Trophoblast cell (in vitro differentiated cells and primary cell): ENCODE measurements at regions not wholly inside any gene's neighbourhood (a gene's known extent, or its start where the extent isn't known, plus 50 kb on each side); places are given as distances from the start of the nearest gene placed in this dataset.

Source experiments
- DNase-seq, 2 donors: peaks; one replicate each; pipeline ENCODE4 v3.0.0-alpha.2; 2016
- H2AFZ ChIP-seq: 2 replicates; pipeline ENCODE4 v1.6.1; 2013; ENCODE audit warnings: low read length, moderate library complexity, mild to moderate bottlenecking; ENCODE audit not compliant: insufficient read depth, poor library complexity
- H2AK5ac ChIP-seq: 2 replicates; pipeline ENCODE4 v1.6.1; 2013; ENCODE audit warnings: mild to moderate bottlenecking, low read length
- H2BK120ac ChIP-seq: 2 replicates; pipeline ENCODE4 v1.6.1; 2013; ENCODE audit warnings: low read length, mild to moderate bottlenecking, moderate library complexity; ENCODE audit not compliant: insufficient read depth, poor library complexity
- H2BK12ac ChIP-seq: 2 replicates; pipeline ENCODE4 v1.6.1; 2013; ENCODE audit warnings: mild to moderate bottlenecking, low read length, moderate library complexity
- H2BK5ac ChIP-seq: 2 replicates; pipeline ENCODE4 v1.6.1; 2013; ENCODE audit warnings: low read length, low read depth, moderate library complexity, mild to moderate bottlenecking; ENCODE audit not compliant: poor library complexity
- H3K14ac ChIP-seq: 2 replicates; pipeline ENCODE4 v1.6.1; 2013; ENCODE audit warnings: mild to moderate bottlenecking, low read length
- H3K18ac ChIP-seq: 2 replicates; pipeline ENCODE4 v1.6.1; 2013; ENCODE audit warnings: mild to moderate bottlenecking, low read length
- H3K23ac ChIP-seq: 2 replicates; pipeline ENCODE4 v1.6.1; 2013; ENCODE audit warnings: low read length
- H3K27ac ChIP-seq: 2 replicates; pipeline ENCODE4 v1.5.1; 2013; ENCODE audit warnings: low read depth, mild to moderate bottlenecking, inconsistent platforms, low read length, moderate library complexity
- H3K27me3 ChIP-seq: 2 replicates; pipeline ENCODE4 v1.6.1; 2013; ENCODE audit warnings: inconsistent platforms, mild to moderate bottlenecking, low read length, moderate library complexity; ENCODE audit not compliant: insufficient read depth
- H3K36me3 ChIP-seq, 2 experiments: 1 replicate in 1 of 2; 2 replicates in 1 of 2; pipeline ENCODE4 v1.6.1; 2013; ENCODE audit warnings: low read length in 2 of 2, mild to moderate bottlenecking in 2 of 2, moderate library complexity in 1 of 2; ENCODE audit not compliant: insufficient read depth in 2 of 2, control insufficient read depth in 1 of 2
- H3K4ac ChIP-seq: 2 replicates; pipeline ENCODE4 v1.6.1; 2013; ENCODE audit warnings: low read depth, mild to moderate bottlenecking, low read length, moderate library complexity
- H3K4me1 ChIP-seq, 2 experiments: 1 replicate in 1 of 2; 2 replicates in 1 of 2; pipeline ENCODE4 v1.6.1; 2013; ENCODE audit warnings: low read length in 2 of 2, mild to moderate bottlenecking in 2 of 2, moderate library complexity in 1 of 2; ENCODE audit not compliant: insufficient read depth in 2 of 2, control insufficient read depth in 1 of 2
- H3K4me2 ChIP-seq: 2 replicates; pipeline ENCODE4 v1.6.1; 2013; ENCODE audit warnings: inconsistent platforms, mild to moderate bottlenecking, low read length, moderate library complexity
- H3K4me3 ChIP-seq: 2 replicates; pipeline ENCODE4 v1.5.1; 2013; ENCODE audit warnings: mild to moderate bottlenecking, low read depth, low read length, inconsistent platforms
- H3K79me1 ChIP-seq: one replicate; pipeline ENCODE4 v1.6.1; 2013; ENCODE audit warnings: low read length
- H3K79me2 ChIP-seq: 2 replicates; pipeline ENCODE4 v1.6.1; 2013; ENCODE audit warnings: low read length, mild to moderate bottlenecking; ENCODE audit not compliant: control insufficient read depth, insufficient read depth, poor library complexity
- H3K9ac ChIP-seq: 2 replicates; pipeline ENCODE4 v1.6.1; 2013; ENCODE audit warnings: mild to moderate bottlenecking, low read length
- H3K9me3 ChIP-seq: 2 replicates; pipeline ENCODE4 v1.6.1; 2013; ENCODE audit warnings: low read depth, mild to moderate bottlenecking, control low read depth, inconsistent platforms, low read length; ENCODE audit not compliant: insufficient read depth
- H4K12ac ChIP-seq: 2 replicates; pipeline ENCODE4 v1.6.1; 2013; ENCODE audit warnings: low read depth, mild to moderate bottlenecking, low read length, moderate library complexity
- H4K8ac ChIP-seq: 2 replicates; pipeline ENCODE4 v1.6.1; 2013; ENCODE audit warnings: low read depth, mild to moderate bottlenecking, low read length, moderate library complexity
- H4K91ac ChIP-seq: one replicate; pipeline ENCODE4 v1.6.1; 2013; ENCODE audit warnings: low read depth, mild to moderate bottlenecking, low read length, moderate library complexity
- WGBS: extraction: QIAGEN DNeasy Blood & Tissue Kit; methylation state at CpG from one replicate; pipeline ENCODE4 v1.1.7; 2013; ENCODE audit warnings: missing lambda C conversion rate; ENCODE audit not compliant: insufficient read length, insufficient coverage; ENCODE audit errors: extremely low coverage; 5-methylcytosine and 5-hydroxymethylcytosine counted together

- no peak overlapping the region for H3K4me3 ChIP-seq
- no peak overlapping the region for H3K14ac ChIP-seq
- no peak for DNase-seq
- no peaks in the 10 kb centered on the region for H3K36me3 ChIP-seq
- no peak overlapping the region for H3K18ac ChIP-seq
- H3K4me2 ChIP-seq, result no peak overlapping the region
- H4K12ac ChIP-seq, result no peak overlapping the region
- no peak overlapping the region for H2BK12ac ChIP-seq
- H3K9ac ChIP-seq, result no peak overlapping the region
- no peak overlapping the region for H4K91ac ChIP-seq
- H4K8ac ChIP-seq, result no peak overlapping the region
- H3K23ac ChIP-seq, result no peak overlapping the region
- no CpG with 5 or more reads among the region's 5 CpGs for WGBS
- H2BK120ac ChIP-seq, result no peak overlapping the region
- no peaks in the 10 kb centered on the region for H3K79me2 ChIP-seq
- H3K4ac ChIP-seq, result no peak overlapping the region
- no peaks in the 10 kb centered on the region for H3K79me1 ChIP-seq
- no peaks in the 10 kb centered on the region for H3K9me3 ChIP-seq
- no peak overlapping the region for H3K27ac ChIP-seq
- no peak overlapping the region for H2AK5ac ChIP-seq
- no peak overlapping the region for H2AFZ ChIP-seq
- no peaks in the 10 kb centered on the region for H3K27me3 ChIP-seq
- no peak overlapping the region for H2BK5ac ChIP-seq
- peaks cover 2 to 3% of the 10 kb centered on the region in 2 experiments for H3K4me1 ChIP-seq
Measured at GRCh38 chr12:97936165-97936564, 473.6 kb downstream of the RMST start.

GRCh38 chr12:97938031-97938430, 475.4 kb downstream of the RMST start:
- no peak for DNase-seq
- no peak overlapping the region for H3K14ac ChIP-seq
- peaks cover 2 to 3% of the 10 kb centered on the region in 2 experiments for H3K4me1 ChIP-seq
- H4K12ac ChIP-seq, result no peak overlapping the region
- H3K79me1 ChIP-seq, result no peaks in the 10 kb centered on the region
- H2AK5ac ChIP-seq, result no peak overlapping the region
- no peak overlapping the region for H3K18ac ChIP-seq
- no peak overlapping the region for H3K4me2 ChIP-seq
- H3K23ac ChIP-seq, result no peak overlapping the region
- no peak overlapping the region for H4K91ac ChIP-seq
- H3K4ac ChIP-seq, result no peak overlapping the region
- no peaks in the 10 kb centered on the region for H3K36me3 ChIP-seq
- no peak overlapping the region for H2AFZ ChIP-seq
- no peak overlapping the region for H2BK12ac ChIP-seq
- no peak overlapping the region for H4K8ac ChIP-seq
- no peak overlapping the region for H3K4me3 ChIP-seq
- H3K9ac ChIP-seq, result no peak overlapping the region
- H3K27me3 ChIP-seq, result no peaks in the 10 kb centered on the region
- H2BK5ac ChIP-seq, result no peak overlapping the region
- H3K9me3 ChIP-seq, result no peaks in the 10 kb centered on the region
- H3K27ac ChIP-seq, result no peak overlapping the region
- H2BK120ac ChIP-seq, result no peak overlapping the region
- H3K79me2 ChIP-seq, result no peaks in the 10 kb centered on the region

- Histone ChIP-seq H3K4me3 (no peak overlapping the region), H3K4ac (no peak overlapping the region), H3K18ac (no peak overlapping the region), H4K8ac (no peak overlapping the region), H3K23ac (no peak overlapping the region), H3K4me1 (peaks cover 2 to 3% of the 10 kb centered on the region in 2 experiments), H3K27me3 (no peaks in the 10 kb centered on the region), H2BK5ac (no peak overlapping the region), H3K79me2 (no peaks in the 10 kb centered on the region), H2BK12ac (no peak overlapping the region), H2AK5ac (no peak overlapping the region), H4K12ac (no peak overlapping the region), H3K14ac (no peak overlapping the region), H3K27ac (no peak overlapping the region), H2BK120ac (no peak overlapping the region), H2AFZ (no peak overlapping the region), H3K9ac (no peak overlapping the region), H4K91ac (no peak overlapping the region), H3K36me3 (no peaks in the 10 kb centered on the region), H3K9me3 (no peaks in the 10 kb centered on the region), H3K79me1 (no peaks in the 10 kb centered on the region), H3K4me2 (no peak overlapping the region)
- WGBS, result no CpG with 5 or more reads among the region's 1 CpG
- DNase-seq, result no peak
Measured at GRCh38 chr12:97939156-97939555, 476.6 kb downstream of the RMST start.

GRCh38 chr12:97940105-97940504, 477.5 kb downstream of the RMST start:
- no peak overlapping the region for H4K91ac ChIP-seq
- H3K79me1 ChIP-seq, result no peaks in the 10 kb centered on the region
- no peak overlapping the region for H4K8ac ChIP-seq
- H3K9ac ChIP-seq, result no peak overlapping the region
- no peak overlapping the region for H2AFZ ChIP-seq
- no peak overlapping the region for H3K4ac ChIP-seq
- no peak overlapping the region for H3K23ac ChIP-seq
- H4K12ac ChIP-seq, result no peak overlapping the region
- no peaks in the 10 kb centered on the region for H3K9me3 ChIP-seq
- H3K14ac ChIP-seq, result no peak overlapping the region
- H2BK12ac ChIP-seq, result peak overlapping the region; percentile 69
- no peak overlapping the region for H3K4me2 ChIP-seq
- H2AK5ac ChIP-seq, result no peak overlapping the region
- no peaks in the 10 kb centered on the region for H3K36me3 ChIP-seq
- no peak for DNase-seq
- no CpG with 5 or more reads among the region's 1 CpG for WGBS
- no peak overlapping the region for H3K4me3 ChIP-seq
- no peak overlapping the region for H2BK120ac ChIP-seq
- peaks cover 2 to 3% of the 10 kb centered on the region in 2 experiments for H3K4me1 ChIP-seq
- no peak overlapping the region for H2BK5ac ChIP-seq
- peak overlapping the region; percentile 19 for H3K27ac ChIP-seq
- H3K27me3 ChIP-seq, result no peaks in the 10 kb centered on the region
- H3K79me2 ChIP-seq, result no peaks in the 10 kb centered on the region
- no peak overlapping the region for H3K18ac ChIP-seq
